Activated naive CD4-positive, alpha-beta T cell treated with Interleukin-2 at 50 U/mL for 16 hours (primary cell): ENCODE measurements at regions not wholly inside any gene's neighbourhood (a gene's known extent, or its start where the extent isn't known, plus 50 kb on each side); places are given as distances from the start of the nearest gene placed in this dataset.

Source experiments
- DNase-seq: peaks from one replicate; pipeline ENCODE4 v3.0.0-alpha.2; 2020

DNA sequence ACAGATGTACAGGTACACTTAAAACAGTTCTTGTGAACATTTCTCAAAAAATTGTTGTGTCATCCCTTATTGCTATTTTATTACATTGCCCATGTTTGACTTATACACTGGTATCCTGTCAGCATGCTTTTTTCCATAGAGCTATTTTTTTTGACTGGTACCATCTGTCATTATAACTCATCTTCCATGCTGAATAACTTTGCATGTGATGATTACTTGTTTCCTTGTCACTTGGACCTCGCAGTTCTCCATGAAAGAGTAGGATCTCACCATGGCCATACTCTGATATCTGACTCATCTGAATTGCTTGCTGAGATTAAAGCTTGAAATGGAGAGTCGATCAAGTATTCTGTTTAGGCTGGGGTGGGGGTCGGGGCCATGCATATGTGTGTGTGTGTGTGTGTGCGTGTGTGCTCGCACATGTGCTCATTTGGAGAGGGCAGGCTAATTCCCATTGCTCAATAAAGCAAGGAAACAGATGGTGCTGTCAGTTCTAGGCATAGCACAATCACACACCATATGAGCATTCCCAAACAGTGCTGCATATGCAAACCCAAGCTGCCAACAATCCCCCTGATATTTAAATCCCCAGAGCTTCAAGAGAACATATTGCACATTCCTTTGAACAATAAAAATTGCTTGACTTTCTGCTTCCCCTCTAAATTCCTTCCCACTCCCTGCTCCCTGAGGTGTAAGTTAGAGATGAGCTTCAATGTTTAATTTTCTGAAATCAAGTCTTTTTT is 62.9 kb downstream of the NHLRC3 start:
- no peak for DNase-seq

DNA sequence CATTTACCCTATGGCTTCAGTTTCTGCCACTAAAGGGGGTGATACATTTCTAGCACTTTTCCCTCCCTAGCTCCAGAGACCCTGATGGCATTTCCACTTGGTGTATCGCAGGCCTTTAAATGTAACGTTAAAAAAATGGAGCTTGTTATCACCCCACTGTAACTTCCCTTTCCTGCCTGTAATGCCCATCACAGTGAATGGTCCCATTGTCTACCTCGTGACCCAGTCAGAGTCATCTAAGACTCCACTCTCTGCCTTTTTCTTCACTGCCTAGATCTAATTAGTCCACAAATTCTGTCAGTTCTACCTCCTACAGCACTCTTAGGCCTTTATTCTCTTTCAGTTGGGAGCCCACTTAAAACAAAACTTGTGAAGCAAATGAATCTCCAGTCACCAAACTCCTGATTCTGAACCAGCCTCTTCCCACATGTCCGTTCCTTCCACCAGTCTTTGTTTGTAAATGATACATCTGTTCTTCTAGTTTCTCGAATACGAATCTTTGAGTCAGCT is 64.8 kb downstream of the NHLRC3 start:
- no peak for DNase-seq

DNA sequence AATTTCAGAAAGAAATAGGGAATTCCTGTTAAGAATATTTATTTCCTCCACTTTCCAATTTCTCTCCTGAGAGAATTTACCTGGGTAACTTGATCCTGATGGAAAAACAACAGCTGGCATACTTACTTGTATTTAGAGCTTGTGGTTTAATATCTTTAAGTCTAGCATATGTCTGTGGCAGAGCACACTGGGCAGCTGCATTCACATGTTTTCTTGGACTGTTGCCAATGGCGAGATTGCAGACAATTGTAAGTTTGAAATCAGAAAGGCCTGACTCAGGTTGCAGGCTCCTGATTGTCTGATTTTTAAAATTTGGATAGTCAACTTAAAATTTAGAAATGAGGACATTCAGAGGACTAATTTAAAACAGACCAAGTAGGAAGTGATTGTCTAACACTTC is 66.9 kb downstream of the NHLRC3 start:
- no peak for DNase-seq

DNA sequence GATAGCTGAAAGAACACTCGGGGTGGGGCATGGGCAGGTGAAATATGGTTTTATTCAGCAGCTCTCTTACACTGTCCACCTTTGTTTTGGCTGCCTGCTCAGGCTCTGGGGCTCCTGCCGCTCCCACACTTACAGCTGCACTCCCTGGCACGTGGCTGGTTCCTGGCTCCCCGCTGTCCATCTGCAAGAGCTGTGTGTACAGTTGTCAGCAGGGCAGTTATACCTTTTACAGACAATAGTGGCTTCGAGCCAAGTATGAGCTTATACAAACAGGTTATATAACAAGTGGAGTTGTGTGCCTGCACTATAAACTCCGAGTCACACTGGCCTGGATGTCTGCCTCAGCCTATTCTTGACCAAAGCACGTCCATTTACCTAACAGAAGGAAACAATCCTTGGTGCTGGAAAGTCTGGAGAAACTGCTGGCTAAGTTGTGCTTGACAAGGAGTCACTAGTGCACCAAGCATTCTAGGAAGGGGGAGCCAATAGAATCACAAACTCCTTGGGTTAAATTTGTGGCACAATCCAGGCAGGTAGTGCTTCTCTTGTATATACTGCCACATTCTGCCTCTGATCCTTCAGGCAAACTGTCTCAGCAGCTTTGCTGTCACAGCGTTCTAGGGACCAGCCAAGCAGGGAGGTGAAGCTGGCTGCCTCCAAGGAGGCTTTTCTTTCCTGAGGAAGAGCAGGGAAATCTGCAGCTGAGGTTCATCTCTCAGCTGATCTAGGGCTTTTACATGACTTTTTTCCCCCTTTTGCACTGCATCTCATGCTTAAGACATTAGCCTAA is 68.2 kb downstream of the NHLRC3 start:
- no peak for DNase-seq

DNA sequence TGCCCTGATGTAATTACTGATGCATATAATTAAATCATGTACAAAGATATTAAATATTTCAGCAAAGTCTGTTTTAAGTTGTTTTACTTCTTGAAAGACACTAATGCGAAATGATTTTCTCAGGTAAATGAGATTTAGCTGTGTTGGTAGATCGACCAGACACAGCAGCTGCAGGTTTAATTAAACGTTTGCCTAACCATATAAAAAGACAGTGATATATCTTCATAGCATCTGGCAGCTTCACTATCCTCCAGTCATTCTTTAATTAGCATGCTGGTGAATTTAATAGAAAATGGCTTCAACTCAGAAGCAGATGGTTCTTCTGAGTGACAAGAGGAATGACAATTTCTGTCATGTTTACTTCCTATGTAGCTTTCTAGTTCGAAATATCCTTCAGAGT is 69.3 kb downstream of the NHLRC3 start:
- DNase-seq: no peak

DNA sequence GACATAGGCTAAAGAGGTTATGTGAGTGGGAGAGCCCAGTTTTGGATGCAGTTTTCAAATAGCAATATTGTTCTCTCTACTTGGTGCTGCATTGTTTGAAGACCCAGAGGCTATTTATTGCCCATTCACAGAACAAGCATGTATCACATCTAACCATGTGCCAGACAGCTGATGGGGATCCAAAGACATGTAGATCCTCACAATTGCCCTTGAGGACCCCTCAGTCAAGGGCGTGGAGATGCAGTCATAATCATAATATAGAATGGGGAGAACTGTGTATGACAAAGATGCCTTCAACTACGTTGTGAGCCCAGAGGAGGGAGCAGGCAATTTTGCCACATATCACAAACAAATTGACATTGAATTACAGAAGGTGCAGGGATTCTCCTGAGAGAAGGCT is 70.5 kb downstream of the NHLRC3 start:
- no peak for DNase-seq

DNA sequence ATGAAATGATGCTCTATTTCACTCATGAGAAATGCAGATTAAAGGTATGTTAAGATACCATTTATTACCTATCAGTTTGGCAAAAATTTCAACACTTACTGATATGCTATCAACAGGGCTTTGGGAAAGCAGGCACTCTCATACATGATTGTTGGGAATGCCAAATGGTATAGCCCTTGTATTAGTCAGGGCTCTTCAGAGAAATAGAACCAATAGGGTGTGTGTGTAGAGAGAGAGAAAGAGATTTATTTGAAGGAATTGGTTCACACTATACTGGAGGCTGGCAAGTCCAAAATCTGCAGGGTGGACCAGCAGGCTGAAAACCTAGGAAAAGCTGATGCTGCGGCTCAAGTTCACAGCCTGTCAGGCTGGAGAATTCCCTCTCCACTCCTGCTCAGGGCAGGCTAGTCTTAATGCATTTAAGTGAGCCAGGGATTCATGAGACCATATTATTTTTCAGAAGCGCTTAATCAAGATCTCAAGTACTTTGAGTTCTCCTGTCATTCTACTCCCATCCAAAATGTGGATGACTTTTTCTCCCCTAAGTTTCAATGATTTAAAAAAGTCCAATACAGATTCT is 72.4 kb downstream of the NHLRC3 start:
- no peak for DNase-seq

DNA sequence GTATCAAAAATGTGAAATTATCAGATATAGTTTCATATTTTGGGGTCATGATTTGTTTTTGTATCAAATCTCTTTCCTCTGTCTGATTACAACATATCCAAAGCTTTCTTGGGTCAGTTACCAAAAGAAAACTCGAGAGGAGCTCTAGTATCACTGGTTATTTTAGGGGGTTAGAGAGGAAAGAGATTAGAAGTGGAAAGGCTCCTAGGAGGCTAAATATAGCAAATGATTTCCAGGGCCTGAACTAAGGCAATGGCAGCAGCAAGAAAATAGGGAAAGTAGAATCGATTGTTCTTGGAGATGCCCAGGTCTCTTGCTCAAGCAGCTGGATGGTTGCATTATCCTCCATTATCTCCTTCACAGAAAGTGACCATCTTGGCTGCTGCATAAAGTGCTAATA is 72.9 kb downstream of the NHLRC3 start:
- no peak for DNase-seq

DNA sequence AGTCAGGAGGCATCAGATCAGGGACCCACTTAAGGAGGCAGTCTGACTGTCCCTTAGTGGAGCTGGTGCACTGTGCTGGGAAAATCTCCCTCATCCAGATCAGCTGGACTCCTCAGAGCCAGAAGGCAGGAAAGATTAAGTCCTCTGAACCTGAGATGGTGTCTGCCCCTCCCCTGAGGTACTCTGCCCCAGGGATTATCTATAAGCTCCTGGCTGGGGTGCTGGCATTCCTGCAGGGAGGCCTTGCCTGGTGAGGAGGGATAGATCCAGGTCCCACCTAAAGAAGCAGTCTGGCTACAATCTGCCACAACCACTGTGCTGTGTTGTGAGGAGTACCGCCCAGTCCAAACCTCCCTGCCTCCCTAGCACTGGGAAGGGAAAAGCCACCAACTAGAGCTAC is 81.2 kb downstream of the NHLRC3 start:
- no peak for DNase-seq

DNA sequence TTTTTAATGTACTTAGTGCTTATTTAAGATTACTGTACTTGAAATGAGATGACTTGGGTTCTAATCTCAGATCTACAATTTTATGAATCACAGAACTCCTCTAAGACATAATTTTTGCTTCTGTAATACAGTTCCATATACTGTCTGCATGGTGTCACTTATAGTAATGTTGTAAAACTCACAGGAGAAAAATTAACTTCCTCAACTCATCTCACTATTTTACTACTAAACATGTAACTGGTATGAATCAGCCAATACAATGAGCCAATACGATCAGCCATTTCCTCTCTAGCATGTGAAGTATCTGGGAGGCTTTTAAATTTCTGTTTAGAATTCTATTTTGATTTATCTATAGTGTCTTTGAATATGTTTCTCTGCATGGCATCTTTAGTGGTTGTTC is 85.3 kb downstream of the NHLRC3 start:
- no peak for DNase-seq

DNA sequence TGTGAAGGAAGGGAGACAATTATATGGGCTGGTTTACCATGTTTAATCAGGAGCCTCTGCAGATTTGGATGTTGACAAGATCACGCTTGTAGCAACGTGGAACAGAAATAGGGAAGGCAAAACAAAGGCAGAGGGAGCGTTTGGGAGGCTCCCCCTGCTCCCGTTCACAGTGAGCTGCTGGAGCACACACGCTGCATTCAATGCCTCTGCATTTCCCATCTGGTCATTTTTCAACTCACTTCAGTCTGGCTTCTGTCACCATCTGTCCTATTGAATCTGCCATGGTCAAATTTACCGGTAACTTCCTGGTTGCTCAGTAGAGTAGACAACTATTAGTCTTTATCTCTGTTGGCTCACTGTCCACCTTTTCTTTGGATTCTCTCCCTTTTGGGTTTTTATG is 91.0 kb downstream of the NHLRC3 start:
- DNase-seq: no peak

DNA sequence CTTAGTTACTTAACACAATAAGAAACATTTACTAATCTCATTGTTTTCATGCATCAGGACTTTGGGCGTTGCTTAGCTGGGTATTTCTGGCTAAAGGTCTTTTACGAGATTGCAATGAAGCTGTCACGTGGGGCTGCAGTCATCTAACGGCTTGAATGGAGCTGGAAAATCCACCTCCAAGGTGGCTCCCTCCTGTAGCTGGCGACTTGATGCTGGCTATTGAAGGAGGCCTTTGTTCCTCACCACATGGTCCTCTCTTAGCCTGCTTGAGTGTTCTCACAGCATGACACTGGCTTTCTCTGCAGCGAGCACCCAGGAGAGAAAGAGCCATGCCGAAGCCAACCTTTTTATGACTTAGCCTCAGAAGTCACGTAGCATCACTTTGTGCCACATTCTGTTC is 92.0 kb downstream of the NHLRC3 start:
- no peak for DNase-seq

DNA sequence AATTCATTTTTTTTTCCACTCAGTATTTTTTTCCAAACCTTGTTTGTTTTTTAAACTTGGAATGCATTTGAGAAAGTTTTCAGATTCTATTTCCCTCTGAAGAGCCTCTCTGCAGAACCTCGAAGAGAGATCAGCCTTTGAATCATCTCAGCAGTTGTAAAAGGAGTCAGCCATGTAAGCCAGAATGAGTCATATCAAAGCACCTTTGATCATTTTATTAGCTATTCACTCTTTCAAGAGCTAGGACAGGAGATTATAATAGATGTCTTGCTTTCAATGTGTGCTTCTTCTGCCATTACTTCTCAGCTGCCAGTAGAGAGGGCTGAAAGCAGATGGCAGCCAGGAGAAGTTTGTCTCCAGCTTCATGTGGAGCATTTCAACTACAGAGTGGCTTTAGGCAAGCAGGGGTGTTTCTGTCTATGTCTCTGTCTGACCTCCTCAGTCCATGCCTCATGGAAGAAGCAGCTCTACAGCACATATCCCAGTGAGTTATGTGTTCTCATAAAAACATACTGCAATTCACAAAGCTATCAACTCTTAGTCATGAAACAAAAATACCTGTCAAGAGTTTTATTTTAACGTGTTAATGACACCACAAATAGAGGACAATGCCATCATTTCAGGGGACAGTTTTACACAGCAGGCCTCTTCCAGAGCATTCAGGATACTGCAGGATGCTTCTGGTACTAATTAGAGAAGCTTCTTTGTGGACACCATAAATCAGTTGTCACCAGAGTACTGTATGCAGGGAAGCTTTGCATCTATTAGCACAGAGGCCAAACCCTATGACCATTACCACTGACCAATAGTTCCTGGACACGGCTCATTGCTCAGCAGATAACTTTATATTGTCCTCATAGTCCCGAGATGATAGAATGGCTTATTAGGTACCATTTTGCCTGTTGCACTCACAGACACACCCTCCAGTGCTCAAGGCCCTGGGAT is 94.3 kb downstream of the NHLRC3 start:
- no peak for DNase-seq

DNA sequence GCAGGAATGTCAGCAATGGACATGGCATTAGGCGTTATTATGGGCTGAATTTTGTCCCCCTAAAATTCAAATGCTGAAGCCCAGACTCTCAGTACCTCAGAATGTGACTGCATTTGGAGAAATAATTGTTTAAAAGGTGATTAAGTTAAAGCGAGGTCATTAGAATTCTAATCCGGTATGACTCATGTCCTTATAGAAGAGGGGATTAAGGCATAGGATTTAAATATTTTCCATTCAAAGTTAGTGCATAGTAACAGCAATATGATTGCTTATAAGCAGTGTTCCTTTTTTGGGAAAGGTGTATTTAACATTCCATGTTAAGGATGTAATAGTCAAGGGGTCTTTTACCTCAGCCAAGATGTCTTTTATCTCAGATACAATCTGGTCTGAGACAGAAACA is 95.5 kb downstream of the NHLRC3 start:
- no peak for DNase-seq

DNA sequence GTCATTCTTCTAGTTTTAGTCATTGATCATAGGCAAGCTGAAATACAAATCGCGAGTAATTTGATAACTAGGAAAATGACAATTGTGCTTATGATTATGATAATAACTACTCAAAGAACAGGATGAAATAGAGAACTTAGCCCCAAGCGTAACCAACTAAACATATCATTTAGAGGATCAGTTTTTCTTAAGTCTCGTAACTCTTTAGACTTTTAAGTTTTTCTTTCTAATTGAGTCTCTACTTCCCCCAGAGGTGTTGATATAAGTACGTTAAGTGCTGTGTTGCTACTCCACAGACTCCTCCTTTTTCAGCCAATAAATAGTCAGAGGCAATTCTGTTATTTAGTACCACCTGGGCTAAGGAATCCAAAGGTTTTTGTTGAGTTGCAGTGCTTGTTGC is 96.3 kb downstream of the NHLRC3 start:
- no peak for DNase-seq

DNA sequence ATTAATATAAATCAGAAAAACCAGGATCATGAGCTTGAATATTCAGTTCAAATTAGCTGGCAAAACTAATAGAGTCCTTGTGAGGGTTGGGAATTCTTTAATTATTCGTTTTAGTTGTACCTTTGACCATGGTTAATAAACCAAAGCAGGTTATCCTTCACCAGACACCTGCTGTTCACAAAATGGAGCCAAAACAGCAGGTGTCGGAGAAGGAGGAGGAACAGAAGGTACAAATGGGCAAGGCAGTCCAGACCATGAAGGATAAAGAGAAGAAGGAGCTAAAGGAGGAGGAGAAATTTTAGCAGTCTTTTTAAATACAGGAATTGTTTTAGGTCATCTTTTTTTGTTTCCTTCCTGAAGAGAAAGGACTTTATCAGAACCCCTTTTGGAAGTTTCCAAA is 106.1 kb downstream of the NHLRC3 start:
- no peak for DNase-seq

DNA sequence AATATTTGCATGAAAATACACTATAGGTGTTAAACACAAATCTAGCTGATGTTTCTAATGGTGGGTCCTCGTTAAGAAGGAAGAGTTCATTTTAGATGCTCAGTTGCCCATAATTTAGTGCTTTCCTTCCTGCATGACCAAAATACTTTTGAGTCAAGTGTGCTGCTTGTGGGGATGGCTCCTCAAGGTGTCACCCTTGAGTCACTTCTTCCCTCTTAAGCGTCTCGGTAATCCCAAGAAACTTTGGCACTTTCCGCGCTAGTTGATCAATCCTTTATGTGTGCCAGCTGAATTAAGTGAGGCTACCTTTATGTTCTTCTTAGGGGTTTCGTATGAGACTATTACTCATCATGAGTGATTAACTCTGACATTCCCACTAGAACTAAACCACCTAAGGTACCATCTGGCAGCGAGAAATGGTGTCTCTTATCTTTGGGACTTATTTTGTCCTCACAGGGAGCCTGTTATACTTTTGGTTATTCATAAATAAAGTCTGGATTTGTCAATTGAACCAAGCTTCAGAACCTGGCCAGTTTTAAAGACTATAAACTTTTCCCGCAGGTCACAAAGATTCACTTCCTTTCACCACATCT is 106.8 kb downstream of the NHLRC3 start:
- peak; percentile 24 for DNase-seq

DNA sequence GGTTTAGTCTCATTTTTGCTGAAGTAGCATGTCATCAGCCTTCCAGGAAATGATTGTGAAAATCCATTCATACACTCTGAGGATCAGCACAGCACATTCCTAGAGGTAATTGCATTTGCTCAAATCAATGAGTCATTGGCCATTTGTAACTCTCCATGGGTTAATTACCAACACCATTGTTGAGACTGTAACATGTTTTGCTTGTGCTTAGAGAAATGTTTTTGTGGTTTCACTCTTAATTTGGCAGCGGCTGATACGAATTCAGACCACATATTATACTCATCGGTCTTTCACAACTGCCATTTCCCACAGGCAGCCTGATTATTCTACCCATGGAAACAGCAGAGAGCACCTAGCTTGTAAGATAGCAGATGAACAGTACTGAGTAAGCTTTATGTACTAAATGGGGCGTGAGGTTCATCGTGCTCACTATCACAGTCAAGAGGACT is 110.3 kb downstream of the NHLRC3 start:
- peak; percentile 5 for DNase-seq

DNA sequence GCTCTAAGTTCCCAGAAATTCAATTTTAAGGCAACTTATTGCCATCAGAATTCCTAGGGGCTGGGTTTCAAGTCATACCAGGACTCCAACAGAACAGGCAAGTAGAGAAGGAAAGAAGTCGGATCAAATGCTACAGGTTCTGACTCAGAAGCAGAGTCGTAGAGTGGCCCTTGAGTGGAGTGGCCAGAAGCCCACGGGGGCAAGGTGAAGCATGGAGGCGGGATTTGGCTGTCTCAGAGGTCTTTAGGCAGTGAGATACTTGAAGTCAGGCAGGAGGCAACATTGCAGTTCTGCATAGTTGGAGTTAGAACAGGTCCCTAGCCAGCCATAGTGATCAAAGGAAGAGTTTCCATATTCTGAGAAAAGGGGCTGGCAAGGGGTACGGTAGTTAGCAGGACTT is 111.6 kb downstream of the NHLRC3 start:
- DNase-seq: no peak

DNA sequence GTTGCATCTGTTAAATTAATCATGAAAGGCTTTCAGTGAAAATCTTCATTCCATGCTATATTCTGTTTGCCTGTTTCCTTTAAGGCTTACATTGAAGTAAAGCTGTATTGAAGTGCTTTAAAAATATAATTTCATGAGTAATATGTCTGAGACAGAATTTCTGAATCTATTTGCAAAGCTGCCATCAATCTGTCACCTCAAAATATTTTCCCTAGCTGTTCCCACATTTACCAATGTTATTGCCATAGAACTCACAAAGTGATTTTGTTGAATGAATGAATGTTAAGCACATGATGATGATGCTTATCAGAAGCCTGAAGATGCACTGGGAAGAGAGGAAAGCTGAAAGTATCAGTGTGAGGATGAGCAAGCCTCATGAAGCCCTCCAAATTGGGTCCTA is 115.8 kb downstream of the NHLRC3 start:
- no peak for DNase-seq

DNA sequence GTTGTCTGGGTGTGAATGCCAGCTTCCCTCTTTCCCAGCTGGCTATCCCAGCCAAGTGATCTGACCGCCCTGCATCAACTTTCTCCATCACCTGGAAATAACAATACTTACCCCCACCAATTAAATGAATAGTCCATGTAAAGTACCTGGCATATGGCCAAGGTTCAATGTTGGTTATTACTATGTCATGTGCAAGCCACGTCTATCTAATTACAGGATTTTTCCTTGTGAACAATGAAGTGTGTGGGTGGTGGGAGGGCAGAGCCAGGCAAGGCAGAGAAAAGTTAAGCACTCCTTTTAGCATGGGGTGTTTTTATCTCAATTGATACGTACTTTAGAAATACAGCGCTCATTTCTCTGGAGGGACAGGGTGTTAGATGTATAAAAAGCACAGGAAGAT is 121.1 kb downstream of the NHLRC3 start:
- peak; percentile 16 for DNase-seq

DNA sequence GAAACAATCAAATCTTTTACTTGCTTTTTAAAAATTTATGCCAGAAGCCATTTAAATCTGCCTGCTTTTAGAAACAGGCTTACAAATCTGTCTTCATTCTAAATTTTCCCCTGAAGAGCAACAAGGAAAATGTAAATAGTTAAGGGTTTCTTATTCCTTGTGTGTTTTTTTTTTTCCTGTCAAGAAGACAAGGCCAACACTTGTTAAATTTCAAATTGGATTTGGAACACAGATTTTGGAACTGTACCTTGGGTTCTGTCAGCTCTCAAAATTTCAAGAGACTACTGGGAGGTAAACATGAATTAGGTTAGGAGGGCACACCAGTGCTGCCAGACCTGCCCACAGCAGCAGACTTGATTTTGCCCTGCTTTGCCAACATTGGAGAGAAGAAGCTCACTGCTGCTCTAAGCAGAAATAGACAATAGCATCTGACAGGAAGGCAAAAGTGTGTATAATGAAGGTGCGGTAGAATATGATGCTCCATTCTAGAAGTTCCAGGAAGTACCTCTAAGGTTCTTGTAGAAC is 121.7 kb downstream of the NHLRC3 start:
- no peak for DNase-seq
